ENCODE measurements at regions not wholly inside any gene's neighbourhood (a gene's known extent, or its start where the extent isn't known, plus 50 kb on each side); places are given as distances from the start of the nearest gene placed in this dataset.

DNA sequence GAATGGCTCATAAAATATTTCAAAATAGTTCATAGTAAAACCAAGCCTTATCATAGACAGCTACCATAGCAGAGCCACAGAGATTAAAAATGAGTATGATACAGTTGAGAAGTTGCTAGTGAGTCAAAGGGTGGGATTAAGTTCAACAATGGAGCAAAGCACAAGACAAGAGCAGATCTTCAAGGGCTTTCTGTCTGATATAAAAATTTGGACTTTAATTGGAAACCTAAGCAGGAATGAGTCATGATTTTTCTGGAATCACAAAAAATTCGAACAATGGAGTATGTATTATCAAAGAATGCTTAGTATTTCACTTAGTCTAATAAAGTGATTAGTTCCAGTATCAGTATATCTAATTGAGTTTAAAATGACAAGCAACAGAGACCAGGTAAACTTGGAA lies 487.3 kb upstream of the NETO1 start:
- H3K36me3 ChIP-seq (ENCODE audit: control insufficient read depth, insufficient read depth, low read length): no peaks in the 10 kb centered on the region
- H2AFZ ChIP-seq (ENCODE audit: low read length): no peak overlapping the region
- no peak for TF ChIP-seq EZH2 (IDR thresholded peaks at IDR 0.05; ENCODE audit: low read length, missing control alignments)
- TF ChIP-seq, protein P1, sequence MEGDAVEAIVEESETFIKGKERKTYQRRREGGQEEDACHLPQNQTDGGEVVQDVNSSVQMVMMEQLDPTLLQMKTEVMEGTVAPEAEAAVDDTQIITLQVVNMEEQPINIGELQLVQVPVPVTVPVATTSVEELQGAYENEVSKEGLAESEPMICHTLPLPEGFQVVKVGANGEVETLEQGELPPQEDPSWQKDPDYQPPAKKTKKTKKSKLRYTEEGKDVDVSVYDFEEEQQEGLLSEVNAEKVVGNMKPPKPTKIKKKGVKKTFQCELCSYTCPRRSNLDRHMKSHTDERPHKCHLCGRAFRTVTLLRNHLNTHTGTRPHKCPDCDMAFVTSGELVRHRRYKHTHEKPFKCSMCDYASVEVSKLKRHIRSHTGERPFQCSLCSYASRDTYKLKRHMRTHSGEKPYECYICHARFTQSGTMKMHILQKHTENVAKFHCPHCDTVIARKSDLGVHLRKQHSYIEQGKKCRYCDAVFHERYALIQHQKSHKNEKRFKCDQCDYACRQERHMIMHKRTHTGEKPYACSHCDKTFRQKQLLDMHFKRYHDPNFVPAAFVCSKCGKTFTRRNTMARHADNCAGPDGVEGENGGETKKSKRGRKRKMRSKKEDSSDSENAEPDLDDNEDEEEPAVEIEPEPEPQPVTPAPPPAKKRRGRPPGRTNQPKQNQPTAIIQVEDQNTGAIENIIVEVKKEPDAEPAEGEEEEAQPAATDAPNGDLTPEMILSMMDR (conservative IDR thresholded peaks at IDR 0.05 in 1 of 2, IDR thresholded peaks at IDR 0.05 in 1 of 2; ENCODE audit: low read depth in 1 of 2, low read length in 2 of 2): no peak
- H3K9me3 ChIP-seq (ENCODE audit: control insufficient read depth, insufficient read depth, low read depth, low read length): no peaks in the 10 kb centered on the region
- DNase-seq (ENCODE audit: low read depth in 2 of 2): peak in 1 of 2 donors; percentile 35
- no peaks in the 10 kb centered on the region for H3K4me1 ChIP-seq (ENCODE audit: control insufficient read depth, extremely low read depth, insufficient read depth, low read length)
- no peak overlapping the region for H3K9ac ChIP-seq (ENCODE audit: insufficient read depth, low read length)
- no peaks in the 10 kb centered on the region for H3K27me3 ChIP-seq (ENCODE audit: control insufficient read depth, insufficient read depth, low read length)
- H3K4me2 ChIP-seq (ENCODE audit: extremely low read depth, insufficient read depth, low read length): no peak overlapping the region
- H4K20me1 ChIP-seq (ENCODE audit: control insufficient read depth, extremely low read depth, insufficient read depth, low read length): no peaks in the 10 kb centered on the region
- no peak overlapping the region for H3K4me3 ChIP-seq (replicated peaks in 1 of 4; ENCODE audit: control extremely low read depth in 1 of 4, insufficient read depth in 1 of 4, low read depth in 3 of 4, low read length in 4 of 4)
- no peaks in the 10 kb centered on the region for H3K79me2 ChIP-seq (ENCODE audit: control insufficient read depth, insufficient read depth, low read length)
- H3K27ac ChIP-seq (ENCODE audit: insufficient read depth, low read length): no peak overlapping the region

DNA sequence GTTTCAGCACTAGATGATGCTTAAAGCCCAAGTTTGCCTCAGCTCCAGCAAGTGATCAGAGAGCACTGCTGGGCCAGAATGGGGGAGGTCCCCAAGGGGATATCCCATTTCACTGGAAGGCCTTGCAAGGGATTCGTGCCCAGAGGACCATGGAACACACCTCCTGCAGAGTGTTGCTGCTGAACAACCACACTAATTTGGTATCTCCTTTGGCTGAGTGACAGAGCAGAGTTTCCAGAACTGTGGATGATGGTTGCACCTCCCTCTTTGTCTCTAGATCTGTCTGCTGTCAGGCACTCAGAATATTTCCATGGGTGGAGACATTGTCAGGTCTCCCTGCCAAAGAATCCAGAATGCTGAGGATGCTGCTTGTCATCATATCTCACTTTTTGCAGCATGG lies 484.8 kb upstream of the NETO1 start:
- Histone ChIP-seq H2AFZ (ENCODE audit: low read length) (no peak overlapping the region), H3K4me1 (ENCODE audit: control insufficient read depth, extremely low read depth, insufficient read depth, low read length) (no peaks in the 10 kb centered on the region)
- peak in 1 of 2 donors; percentile 12 for DNase-seq (ENCODE audit: low read depth in 2 of 2)

DNA sequence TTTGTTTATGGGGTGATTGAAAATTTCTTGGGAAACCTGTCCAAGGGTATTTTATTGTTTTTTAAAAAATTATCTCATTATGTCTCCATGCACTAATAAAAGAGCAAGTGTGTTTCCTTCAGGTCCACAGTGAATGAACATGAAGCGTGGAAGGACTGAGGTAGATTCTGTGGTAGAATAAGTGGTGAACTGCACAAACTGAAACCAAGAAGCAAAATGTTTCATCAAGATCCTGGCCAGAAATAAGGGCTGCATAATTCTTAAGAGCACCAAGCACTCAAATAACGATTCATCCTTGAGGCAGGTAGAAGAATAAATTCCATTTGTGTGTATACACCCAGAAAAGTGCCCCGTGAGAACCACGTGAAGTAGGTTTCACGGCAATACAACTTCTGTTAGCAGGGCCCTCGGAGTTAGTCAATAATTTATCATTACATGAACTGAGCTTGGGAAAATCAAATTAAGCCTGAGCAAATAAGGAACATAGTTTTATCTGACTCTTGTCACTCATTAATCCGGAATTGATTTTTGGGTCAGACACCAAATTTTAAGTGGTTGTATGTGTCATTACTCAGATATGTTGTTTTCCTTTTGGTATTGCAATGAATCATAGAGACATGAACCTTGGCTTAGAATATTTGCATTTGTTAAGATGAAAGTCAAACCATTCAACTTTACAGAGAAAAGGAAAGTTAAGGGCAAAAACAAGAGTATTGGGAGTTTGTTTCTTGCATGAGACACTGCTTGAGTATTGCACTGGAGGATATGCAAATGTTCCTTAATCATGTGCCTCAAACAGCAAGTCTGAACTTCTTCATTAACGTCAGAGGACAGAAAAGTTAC lies 472.6 kb upstream of the NETO1 start:
- no peak overlapping the region for H3K9ac ChIP-seq (ENCODE audit: insufficient read depth, low read length)
- H3K27ac ChIP-seq (ENCODE audit: insufficient read depth, low read length): no peak overlapping the region
- TF ChIP-seq EZH2 (IDR thresholded peaks at IDR 0.05; ENCODE audit: low read length, missing control alignments): no peak
- H3K4me2 ChIP-seq (ENCODE audit: extremely low read depth, insufficient read depth, low read length): no peak overlapping the region
- no peaks in the 10 kb centered on the region for H3K27me3 ChIP-seq (ENCODE audit: control insufficient read depth, insufficient read depth, low read length)
- H3K4me1 ChIP-seq (ENCODE audit: control insufficient read depth, extremely low read depth, insufficient read depth, low read length): no peaks in the 10 kb centered on the region
- H3K79me2 ChIP-seq (ENCODE audit: control insufficient read depth, insufficient read depth, low read length): no peaks in the 10 kb centered on the region
- H3K36me3 ChIP-seq (ENCODE audit: control insufficient read depth, insufficient read depth, low read length): no peaks in the 10 kb centered on the region
- no peak overlapping the region for H3K4me3 ChIP-seq (replicated peaks in 1 of 4; ENCODE audit: control extremely low read depth in 1 of 4, insufficient read depth in 1 of 4, low read depth in 3 of 4, low read length in 4 of 4)
- H3K9me3 ChIP-seq (ENCODE audit: control insufficient read depth, insufficient read depth, low read depth, low read length): no peaks in the 10 kb centered on the region
- H4K20me1 ChIP-seq (ENCODE audit: control insufficient read depth, extremely low read depth, insufficient read depth, low read length): no peaks in the 10 kb centered on the region
- DNase-seq (ENCODE audit: low read depth in 2 of 2): peak; percentile 17 to 79
- H2AFZ ChIP-seq (ENCODE audit: low read length): no peak overlapping the region

More for the DNA sequence above, 484.8 kb upstream of the NETO1 start:
- Histone ChIP-seq H3K27me3 (ENCODE audit: control insufficient read depth, insufficient read depth, low read length) (no peaks in the 10 kb centered on the region), H3K9ac (ENCODE audit: insufficient read depth, low read length) (no peak overlapping the region), H3K4me3 (replicated peaks in 1 of 4; ENCODE audit: control extremely low read depth in 1 of 4, insufficient read depth in 1 of 4, low read depth in 3 of 4, low read length in 4 of 4) (no peak overlapping the region), H3K4me2 (ENCODE audit: extremely low read depth, insufficient read depth, low read length) (no peak overlapping the region), H3K79me2 (ENCODE audit: control insufficient read depth, insufficient read depth, low read length) (no peaks in the 10 kb centered on the region), H3K36me3 (ENCODE audit: control insufficient read depth, insufficient read depth, low read length) (no peaks in the 10 kb centered on the region), H3K9me3 (ENCODE audit: control insufficient read depth, insufficient read depth, low read depth, low read length) (no peaks in the 10 kb centered on the region), H3K27ac (ENCODE audit: insufficient read depth, low read length) (no peak overlapping the region), H4K20me1 (ENCODE audit: control insufficient read depth, extremely low read depth, insufficient read depth, low read length) (no peaks in the 10 kb centered on the region)
- TF ChIP-seq, protein P1 (conservative IDR thresholded peaks at IDR 0.05 in 1 of 2, IDR thresholded peaks at IDR 0.05 in 1 of 2; ENCODE audit: low read depth in 1 of 2, low read length in 2 of 2): no peak
- TF ChIP-seq EZH2 (IDR thresholded peaks at IDR 0.05; ENCODE audit: low read length, missing control alignments): no peak

All from fibroblast of lung (primary cell).